Right atrium auricular region (tissue), 2 donors: ENCODE measurements at regions not wholly inside any gene's neighbourhood (a gene's known extent, or its start where the extent isn't known, plus 50 kb on each side); places are given as distances from the start of the nearest gene placed in this dataset.

ENCODE experiments used
- DNase-seq: peaks from one replicate; pipeline ENCODE4 v3.0.0-alpha.2; 2019; ENCODE audit warnings: low spot score
- H3K27ac ChIP-seq, 2 donors: fragments of 200-600 bp; sonication (generic); 1 replicate in 1 of 2; 2 replicates in 1 of 2; pipeline ENCODE4 v1.5.1; 2016 to 2019
- H3K27me3 ChIP-seq, 2 donors: fragments of 200-600 bp; sonication (generic); one replicate each; pipeline versions ENCODE4 v1.5.1 to v1.6.0; 2017 to 2019
- H3K36me3 ChIP-seq: fragments of 200-600 bp; sonication (generic); one replicate; pipeline ENCODE4 v1.5.1; 2016
- H3K4me1 ChIP-seq, 2 donors: fragments of 200-600 bp; sonication (generic); one replicate each; pipeline versions ENCODE4 v1.5.1 to v1.6.0; 2017 to 2019
- H3K4me3 ChIP-seq, 2 donors: fragments of 200-600 bp; sonication (generic); 1 replicate in 1 of 2; 2 replicates in 1 of 2; pipeline ENCODE4 v1.5.1; 2017 to 2019; ENCODE audit warnings: mild to moderate bottlenecking in 1 of 2, moderate library complexity in 1 of 2
- H3K9me3 ChIP-seq, 2 donors: fragments of 200-600 bp; sonication (generic); one replicate each; pipeline ENCODE4 v1.5.1; 2019
- CTCF ChIP-seq, 2 donors: fragments of 200-600 bp; sonication (generic); IDR thresholded peaks; one replicate each; pipeline ENCODE4 v1.5.1; 2019; ENCODE audit warnings: antibody characterized with exemption in 2 of 2

DNA sequence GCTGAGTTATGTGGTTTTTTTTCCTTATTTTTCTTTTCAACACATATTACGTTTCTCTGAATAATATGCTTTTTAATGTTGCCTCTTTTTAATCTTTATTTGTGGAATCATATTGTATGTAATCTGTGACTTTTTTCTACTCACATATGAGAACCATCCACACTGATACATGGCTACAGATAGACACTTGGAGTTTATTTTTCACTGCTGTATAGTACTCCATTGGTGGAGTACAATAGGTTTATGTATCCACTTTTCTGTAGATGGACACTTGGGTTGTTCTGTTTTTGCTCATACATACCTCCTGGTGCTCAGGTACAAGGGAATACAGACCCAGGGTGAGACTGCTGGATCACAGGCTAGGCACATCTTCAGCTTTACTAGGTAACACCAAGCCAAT is 71.5 kb upstream of the ERG start:
- Histone ChIP-seq H3K9me3 (no peaks in the 10 kb centered on the region), H3K27ac (no peak overlapping the region), H3K4me1 (no peaks in the 10 kb centered on the region), H3K4me3 (no peak overlapping the region), H3K27me3 (no peaks in the 10 kb centered on the region), H3K36me3 (no peaks in the 10 kb centered on the region)
- DNase-seq, result no peak
- no peak for TF ChIP-seq CTCF (IDR thresholded peaks at IDR 0.05)

- no peak for TF ChIP-seq CTCF (IDR thresholded peaks at IDR 0.05)
- no peaks in the 10 kb centered on the region for H3K4me1 ChIP-seq
- H3K9me3 ChIP-seq, result no peaks in the 10 kb centered on the region
- no peak overlapping the region for H3K27ac ChIP-seq
- no peak overlapping the region for H3K4me3 ChIP-seq
- no peaks in the 10 kb centered on the region for H3K27me3 ChIP-seq
- no peak for DNase-seq
- H3K36me3 ChIP-seq, result no peaks in the 10 kb centered on the region
Measured at GRCh38 chr21:38570596-38570995, 72.3 kb upstream of the ERG start.

DNA sequence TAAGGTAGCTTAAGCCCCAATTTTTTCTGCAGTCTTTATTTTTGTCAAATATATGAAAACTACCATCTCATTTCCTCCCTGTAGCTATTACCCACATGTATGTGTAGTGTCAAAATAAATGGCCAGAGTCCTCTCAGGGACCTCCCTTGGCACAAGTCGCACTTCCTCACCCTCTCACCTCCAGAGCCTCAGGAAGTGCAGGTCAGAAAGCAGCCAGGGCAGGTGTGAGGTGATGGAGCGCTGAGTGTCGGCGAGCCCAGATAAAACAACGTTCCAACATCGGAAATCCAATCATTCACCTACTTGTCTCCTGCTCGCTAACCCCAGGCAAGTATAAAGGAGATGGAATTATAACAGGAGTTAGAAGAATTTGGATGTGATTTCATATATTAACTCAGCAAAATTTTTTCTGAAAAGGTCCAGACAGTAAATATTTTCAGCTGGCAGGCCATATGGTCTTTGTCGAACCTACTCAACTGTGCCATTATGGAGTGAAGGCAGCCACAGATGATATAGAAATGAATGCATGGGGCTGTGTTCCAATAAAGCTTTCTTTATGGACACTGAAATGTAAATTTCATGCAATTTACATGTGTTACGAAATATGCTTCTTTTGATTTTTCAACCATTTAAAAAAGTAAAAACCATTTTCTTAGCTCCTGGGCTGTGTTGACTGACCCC is 76.8 kb upstream of the ERG start:
- no peaks in the 10 kb centered on the region for H3K27me3 ChIP-seq
- no peaks in the 10 kb centered on the region for H3K36me3 ChIP-seq
- H3K27ac ChIP-seq, result no peak overlapping the region
- H3K4me1 ChIP-seq, result no peaks in the 10 kb centered on the region
- DNase-seq, result no peak
- no peaks in the 10 kb centered on the region for H3K9me3 ChIP-seq
- no peak for TF ChIP-seq CTCF (IDR thresholded peaks at IDR 0.05)
- H3K4me3 ChIP-seq, result no peak overlapping the region

DNA sequence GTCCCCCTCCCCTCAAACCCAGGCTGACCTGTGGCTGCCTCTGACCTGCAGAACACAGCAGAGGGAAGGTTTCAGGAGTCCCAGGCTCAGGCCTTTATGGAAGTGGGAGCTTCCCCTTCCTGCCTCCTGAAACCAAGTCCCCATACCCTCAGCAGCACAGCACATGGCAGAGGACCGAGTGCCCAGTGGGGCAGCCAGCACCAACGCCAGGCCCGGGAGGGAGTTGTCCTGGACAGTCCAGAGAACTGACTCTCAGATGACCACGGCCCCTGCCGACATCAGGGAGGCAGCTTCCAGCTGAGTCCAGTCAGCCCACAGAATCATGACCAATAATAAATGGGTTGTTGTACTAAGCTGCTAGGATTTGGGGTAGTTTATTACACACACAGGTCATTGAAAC is 79.6 kb upstream of the ERG start:
- no peak for DNase-seq
- H3K4me1 ChIP-seq, result no peaks in the 10 kb centered on the region

GRCh38 chr21:38590449-38591217 is 92.4 kb upstream of the ERG start:
- Histone ChIP-seq H3K36me3 (no peaks in the 10 kb centered on the region), H3K4me3 (no peak overlapping the region), H3K27me3 (no peaks in the 10 kb centered on the region), H3K4me1 (no peaks in the 10 kb centered on the region), H3K9me3 (no peaks in the 10 kb centered on the region), H3K27ac (no peak overlapping the region)
- DNase-seq, result no peak
- TF ChIP-seq CTCF (IDR thresholded peaks at IDR 0.05), result no peak

More for the DNA sequence above, 79.6 kb upstream of the ERG start:
- H3K27ac ChIP-seq, result no peak overlapping the region
- TF ChIP-seq CTCF (IDR thresholded peaks at IDR 0.05), result no peak
- H3K27me3 ChIP-seq, result no peaks in the 10 kb centered on the region
- no peaks in the 10 kb centered on the region for H3K36me3 ChIP-seq
- H3K9me3 ChIP-seq, result no peaks in the 10 kb centered on the region
- no peak overlapping the region for H3K4me3 ChIP-seq
